Fibroblast of mammary gland (primary cell): ENCODE measurements at regions not wholly inside any gene's neighbourhood (a gene's known extent, or its start where the extent isn't known, plus 50 kb on each side); places are given as distances from the start of the nearest gene placed in this dataset.

Experiments
- DNase-seq: peaks from one replicate; pipeline ENCODE4 v3.0.0-alpha.2; 2010; ENCODE audit warnings: low read depth
- H3K4me3 ChIP-seq: 2 replicates; pipeline ENCODE4 v1.5.1; 2011; ENCODE audit warnings: low read depth, mild to moderate bottlenecking, low read length, moderate library complexity; ENCODE audit not compliant: control insufficient read depth
- CTCF ChIP-seq: conservative IDR thresholded peaks from 2 replicates; pipeline ENCODE4 v1.5.1; 2011; ENCODE audit warnings: low read depth, low read length, inconsistent platforms; ENCODE audit not compliant: control insufficient read depth, insufficient read depth

GRCh38 chr9:115596746-115597080 is 478.8 kb upstream of the TNC start:
- peak overlapping the region; percentile 57 for H3K4me3 ChIP-seq
- no peak for TF ChIP-seq CTCF
- no peak for DNase-seq

GRCh38 chr9:115597330-115597895 is 479.5 kb upstream of the TNC start:
- H3K4me3 ChIP-seq: peak overlapping the region; percentile 57
- no peak for TF ChIP-seq CTCF
- peak; percentile 31 for DNase-seq

GRCh38 chr9:115598751-115599150 is 480.8 kb upstream of the TNC start:
- TF ChIP-seq CTCF: no peak
- H3K4me3 ChIP-seq: no peak overlapping the region
- no peak for DNase-seq

- no peak for DNase-seq
- no peak for TF ChIP-seq CTCF
Observed at GRCh38 chr9:115599898-115600297, 481.9 kb upstream of the TNC start.

GRCh38 chr9:115601434-115601833 is 483.5 kb upstream of the TNC start:
- no peak for TF ChIP-seq CTCF
- no peak for DNase-seq
- no peak overlapping the region for H3K4me3 ChIP-seq

More at GRCh38 chr9:115599898-115600297, 481.9 kb upstream of the TNC start:
- no peak overlapping the region for H3K4me3 ChIP-seq

GRCh38 chr9:115604831-115605483 is 487.0 kb upstream of the TNC start:
- peak; percentile 99 for DNase-seq
- no peak for TF ChIP-seq CTCF
- H3K4me3 ChIP-seq: no peak overlapping the region
